GM21526 (cell line): ENCODE measurements at regions not wholly inside any gene's neighbourhood (a gene's known extent, or its start where the extent isn't known, plus 50 kb on each side); places are given as distances from the start of the nearest gene placed in this dataset.
"Not testable (repeated sequence)": the region's sequence is repeated elsewhere in the genome, so short reads cannot be mapped to it uniquely, and the experiment has no call there.

ENCODE experiments used
- ATAC-seq: cut with Tn5 transposase; IDR thresholded peaks from one replicate; pipeline ENCODE4 v1.9.1; 2021; ENCODE audit warnings: moderate library complexity; ENCODE audit not compliant: unreplicated experiment, low FRiP score

GRCh38 chr10:33716501-33717267, 382.2 kb upstream of the NRP1 start:
- no peak for ATAC-seq

- ATAC-seq = no peak
Measured at GRCh38 chr10:33715303-33715975, 381.0 kb upstream of the NRP1 start.

DNA sequence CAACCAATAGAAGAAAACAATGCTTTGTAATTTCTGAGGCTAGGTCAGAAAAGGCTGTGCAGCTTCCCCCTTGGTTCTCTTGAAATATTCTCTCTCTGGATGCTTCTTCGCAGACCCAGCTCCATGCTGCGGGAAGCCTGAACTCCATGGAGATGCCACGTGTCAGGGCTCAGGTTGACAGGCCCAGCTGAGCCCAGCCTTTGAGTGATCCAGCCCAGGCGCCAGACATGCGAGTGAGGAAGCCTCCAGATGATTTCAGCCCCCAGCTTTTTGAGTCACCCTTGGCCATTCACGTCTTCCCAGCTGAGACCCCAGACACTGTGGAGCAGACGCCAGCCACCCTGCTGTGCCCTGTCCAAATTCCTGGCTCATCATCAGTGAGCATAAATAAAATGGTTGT, 378.4 kb upstream of the NRP1 start:
- ATAC-seq = no peak

GRCh38 chr10:33710006-33710405, 375.5 kb upstream of the NRP1 start:
- no peak for ATAC-seq

DNA sequence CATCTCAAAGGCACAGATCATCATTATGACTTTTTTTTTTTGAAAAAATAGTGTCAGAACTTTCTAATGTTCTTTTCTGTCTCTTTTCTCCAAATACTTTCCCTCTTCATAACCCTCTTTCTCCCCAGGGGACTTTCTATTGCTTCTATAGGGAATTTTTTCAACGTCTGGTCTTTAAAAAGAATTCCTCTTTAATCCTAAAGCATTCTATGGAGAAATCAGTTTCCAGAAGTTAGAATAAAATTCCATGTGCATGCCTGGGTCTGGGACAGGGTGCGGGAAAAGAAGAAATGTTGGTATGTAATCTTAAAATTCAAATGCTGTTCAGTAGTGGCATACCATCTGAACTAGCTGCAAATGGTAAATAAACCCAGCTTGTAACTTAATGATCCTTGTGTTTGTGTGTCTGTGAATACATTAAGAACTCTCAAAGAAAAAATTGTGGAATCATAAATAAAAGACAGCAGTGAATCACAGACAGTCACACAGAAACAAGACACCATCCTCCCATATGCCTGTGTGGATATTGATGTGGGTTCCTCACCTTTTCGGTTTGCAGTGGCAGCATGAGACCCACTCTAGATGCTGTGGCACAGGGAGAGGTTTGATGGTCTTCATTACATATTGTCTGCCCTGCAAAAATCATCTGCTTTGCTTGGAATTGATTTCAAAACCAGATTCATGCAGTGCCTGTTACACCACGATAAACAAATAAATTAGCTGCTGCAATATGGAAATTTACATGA, 374.7 kb upstream of the NRP1 start:
- no peak for ATAC-seq

- ATAC-seq = no peak
Measured at GRCh38 chr10:33708561-33708960, 374.1 kb upstream of the NRP1 start.

GRCh38 chr10:33706746-33707145, 372.3 kb upstream of the NRP1 start:
- no peak for ATAC-seq

- no peak for ATAC-seq
Measured at GRCh38 chr10:33706191-33706590, 371.7 kb upstream of the NRP1 start.

DNA sequence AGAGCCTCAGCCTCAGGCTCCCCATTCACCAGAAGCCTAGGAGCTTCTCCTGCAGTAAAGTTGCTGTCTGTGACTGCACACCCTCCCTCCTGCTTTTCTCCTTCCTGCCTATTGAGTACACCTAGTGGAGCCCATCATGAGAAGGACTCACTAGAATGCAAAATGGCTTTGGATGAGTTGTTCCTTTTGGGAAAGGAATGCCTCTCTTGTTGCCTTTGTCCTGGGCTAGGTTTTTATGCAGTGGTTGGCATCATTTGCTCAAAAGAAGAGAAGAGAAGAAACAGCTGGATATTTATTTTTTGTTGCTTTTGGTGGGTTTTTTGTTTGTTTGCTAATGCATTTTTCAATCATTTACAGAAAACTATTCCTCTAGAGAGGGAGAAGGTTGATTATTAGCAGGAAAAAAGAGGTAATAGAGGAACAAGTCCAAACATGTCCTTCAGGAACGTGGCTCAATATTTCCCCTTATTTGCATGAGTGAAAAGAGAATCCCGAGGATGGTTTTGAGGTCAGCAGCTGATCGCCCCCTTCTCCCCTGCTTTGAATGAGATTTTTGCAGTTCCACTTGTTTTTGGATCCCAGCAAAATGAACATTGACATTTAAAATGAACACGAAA, 369.9 kb upstream of the NRP1 start:
- no peak for ATAC-seq

- no peak for ATAC-seq
Measured at GRCh38 chr10:33703501-33704213, 369.2 kb upstream of the NRP1 start.

- ATAC-seq = no peak
Measured at GRCh38 chr10:33698033-33698432, 363.6 kb upstream of the NRP1 start.

DNA sequence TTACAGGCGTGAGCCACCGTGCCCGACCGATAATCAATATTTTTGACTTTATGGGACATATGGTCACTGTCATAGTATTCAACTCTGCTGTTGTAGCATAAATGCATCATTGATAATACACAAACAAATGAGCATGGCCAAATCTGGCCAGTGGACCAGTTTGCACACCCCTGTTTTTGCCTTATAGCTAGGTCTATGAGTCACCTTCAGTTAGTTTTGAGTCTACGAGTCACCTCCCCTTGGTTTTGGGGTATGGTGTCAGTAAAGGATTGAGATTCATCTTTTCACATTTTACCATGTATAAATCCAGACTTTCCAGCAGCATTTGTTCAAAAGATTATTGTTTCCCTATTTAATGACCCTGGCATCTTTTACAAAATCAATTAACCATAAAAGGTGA, 362.5 kb upstream of the NRP1 start:
- no peak for ATAC-seq

- ATAC-seq = no peak
Measured at GRCh38 chr10:33695536-33695935, 361.1 kb upstream of the NRP1 start.

DNA sequence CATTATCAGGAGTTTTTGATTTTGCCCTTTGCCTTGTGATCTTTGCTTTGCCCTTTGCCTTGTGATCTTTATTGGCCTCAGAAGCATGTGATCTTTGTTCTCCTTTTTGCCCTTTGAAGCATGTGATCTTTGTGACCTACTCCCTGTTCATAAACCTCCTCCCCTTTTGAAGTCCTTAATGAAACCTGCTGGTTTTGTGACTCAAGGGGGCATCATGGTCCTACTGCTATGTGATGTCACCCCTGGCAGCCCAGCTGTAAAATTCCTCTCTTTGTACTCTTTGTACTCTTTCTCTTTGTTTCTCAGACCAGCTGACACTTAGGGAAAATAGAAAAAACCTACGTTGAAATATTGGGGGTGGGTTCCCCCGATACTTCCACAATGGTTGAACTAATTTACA, 356.1 kb upstream of the NRP1 start:
- ATAC-seq = not testable (repeated sequence)

DNA sequence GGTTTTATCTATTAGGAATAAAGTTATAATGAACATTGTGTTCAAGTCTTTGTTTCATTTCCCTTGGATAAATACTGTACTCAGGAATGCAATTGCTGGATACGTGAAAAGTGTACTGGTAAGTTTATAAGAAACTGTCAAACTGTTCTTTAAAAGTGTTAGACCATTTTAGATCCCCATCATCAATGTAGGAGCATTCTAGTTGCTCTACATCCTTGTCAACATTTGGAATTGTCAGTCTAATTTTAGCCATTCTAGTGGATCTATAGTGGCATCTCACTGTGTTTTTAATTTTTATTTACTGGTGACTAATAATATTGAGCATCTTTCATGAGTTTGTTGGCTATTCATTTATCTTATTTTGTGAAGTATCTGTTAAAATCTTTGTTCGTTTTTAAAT, 354.0 kb upstream of the NRP1 start:
- ATAC-seq = no peak

- no peak for ATAC-seq
Measured at GRCh38 chr10:33684211-33684611, 349.7 kb upstream of the NRP1 start.

- ATAC-seq = no peak
Measured at GRCh38 chr10:33681595-33681994, 347.1 kb upstream of the NRP1 start.

- no peak for ATAC-seq
Measured at GRCh38 chr10:33680036-33680435, 345.6 kb upstream of the NRP1 start.

- no peak for ATAC-seq
Measured at GRCh38 chr10:33676606-33677339, 342.3 kb upstream of the NRP1 start.
